ENCODE measurements at regions not wholly inside any gene's neighbourhood (a gene's known extent, or its start where the extent isn't known, plus 50 kb on each side); places are given as distances from the start of the nearest gene placed in this dataset.
"Not testable (repeated sequence)": the region's sequence is repeated elsewhere in the genome, so short reads cannot be mapped to it uniquely, and the experiment has no call there.

DNA sequence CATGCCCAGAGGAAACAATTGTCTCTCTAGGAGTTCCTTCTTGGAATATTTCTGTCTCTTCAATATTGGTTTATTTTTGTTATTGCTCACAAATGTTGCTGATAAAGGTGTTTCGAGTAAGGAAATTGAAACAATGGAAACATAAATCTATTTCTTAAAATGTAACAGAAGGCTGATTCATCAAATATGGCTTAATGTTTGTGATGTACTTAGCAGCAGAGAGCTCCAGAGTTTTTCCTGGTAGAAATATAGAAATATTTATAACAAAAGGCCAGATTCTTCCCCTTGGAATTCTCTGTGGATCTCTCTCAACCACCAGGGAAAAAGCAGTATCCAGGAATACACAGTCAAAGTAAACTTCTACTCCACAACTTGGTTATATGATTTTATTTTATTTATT is 149.2 kb upstream of the LRIG3 start:
- no peak for DNase-seq
- intact Hi-C loops (cut with DNase I), result no loop called here

DNA sequence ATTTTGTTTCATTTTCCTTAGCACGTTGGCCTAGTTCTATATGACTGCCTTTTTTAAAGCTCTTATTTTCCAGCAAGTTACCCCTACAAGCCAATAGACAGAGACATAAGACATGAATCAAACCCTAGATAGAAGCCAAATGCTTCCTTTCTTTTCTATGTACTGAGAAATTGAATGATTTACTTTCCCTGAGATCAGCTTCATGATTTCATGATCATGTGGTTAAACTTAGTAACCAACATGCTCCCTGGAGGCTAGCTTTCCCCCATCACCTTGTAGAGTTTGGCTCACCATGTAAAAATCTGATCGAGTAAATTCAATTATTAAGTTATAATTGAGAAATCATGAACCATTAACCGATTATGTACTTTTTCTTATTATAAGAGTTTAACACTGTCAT is 148.1 kb upstream of the LRIG3 start:
- no peak for DNase-seq
- intact Hi-C loops (cut with DNase I), result no loop called here

DNA sequence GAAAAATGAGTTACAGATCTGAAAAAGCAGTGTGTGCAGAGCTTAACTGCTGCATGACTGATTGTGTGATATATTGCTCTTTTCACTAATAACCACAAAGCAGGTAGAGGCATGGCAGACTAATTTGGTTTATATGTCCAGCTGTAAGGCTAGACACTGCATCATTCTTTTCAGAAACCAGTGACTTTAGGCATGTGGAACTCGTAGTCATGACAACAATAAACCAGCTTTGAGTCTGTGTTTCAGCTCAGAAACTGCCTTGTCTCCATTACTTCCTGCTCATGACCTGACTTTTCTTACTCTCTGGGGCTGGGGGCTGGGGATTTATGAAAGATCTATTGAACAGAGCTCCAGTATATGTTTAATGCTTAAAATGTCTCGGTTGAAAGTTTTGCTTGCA is 146.8 kb upstream of the LRIG3 start:
- no peak for DNase-seq
- intact Hi-C loops (cut with DNase I), result no loop called here

DNA sequence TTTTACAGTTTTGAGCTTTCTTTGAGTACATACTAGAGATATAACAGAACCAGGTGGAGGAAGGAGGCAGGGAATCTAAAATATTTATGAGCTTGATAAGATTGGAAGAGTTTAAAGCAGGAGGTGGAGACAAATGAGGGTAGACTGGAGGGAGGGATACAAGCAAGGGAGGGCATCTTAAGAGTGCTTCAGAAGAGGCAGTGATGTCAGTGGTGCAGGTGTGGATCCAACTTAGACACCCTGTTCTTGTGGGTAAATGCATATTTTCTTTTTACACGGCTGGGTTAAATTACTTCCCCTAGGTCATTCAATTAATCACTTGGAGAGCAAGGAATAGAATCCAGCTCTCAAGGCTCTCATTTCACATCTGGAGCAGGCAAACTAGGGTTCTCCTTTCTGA is 146.1 kb upstream of the LRIG3 start:
- no peak for DNase-seq
- intact Hi-C loops (cut with DNase I), result no loop called here

DNA sequence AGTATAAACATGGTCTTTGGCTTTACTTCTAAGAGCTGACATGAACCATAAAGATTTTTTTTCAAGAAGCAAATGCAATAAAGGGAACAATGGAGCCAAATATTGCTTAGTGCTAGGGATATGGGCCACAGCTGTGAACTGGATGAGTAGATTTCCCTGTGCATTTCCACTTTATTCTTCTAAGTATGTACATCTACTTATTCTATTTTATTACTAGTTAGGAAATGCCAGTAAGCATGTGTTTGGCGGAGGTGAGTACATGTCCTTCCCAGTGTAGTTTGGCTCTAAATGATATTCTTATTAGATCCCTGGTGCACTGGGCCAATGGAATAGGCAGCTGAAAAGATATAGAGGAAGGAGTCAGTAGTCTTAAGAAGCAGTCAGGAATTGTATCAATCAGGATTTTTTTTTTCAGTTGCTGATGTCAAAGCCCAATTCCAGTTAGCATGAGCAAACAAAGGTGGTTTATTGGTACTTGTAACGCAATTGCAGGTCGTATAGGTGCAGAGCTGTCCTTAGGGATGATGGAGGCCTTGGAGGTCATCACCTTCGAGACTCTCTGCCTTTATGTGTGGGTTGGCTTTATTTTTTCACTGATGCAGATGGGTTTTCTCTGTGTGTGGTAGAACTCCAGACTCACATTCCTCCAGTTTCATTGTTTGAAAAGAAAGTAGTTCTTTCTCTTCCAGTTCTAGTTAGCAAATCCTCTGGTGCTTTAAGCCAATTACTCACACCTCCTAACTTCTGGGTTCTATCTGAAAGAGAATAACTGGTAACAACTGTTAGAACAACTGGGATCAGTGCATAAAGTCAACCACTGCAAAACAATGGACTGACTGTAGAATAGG is 139.0 kb upstream of the LRIG3 start:
- intact Hi-C loops (cut with DNase I), result no loop called here
- no peak for DNase-seq

DNA sequence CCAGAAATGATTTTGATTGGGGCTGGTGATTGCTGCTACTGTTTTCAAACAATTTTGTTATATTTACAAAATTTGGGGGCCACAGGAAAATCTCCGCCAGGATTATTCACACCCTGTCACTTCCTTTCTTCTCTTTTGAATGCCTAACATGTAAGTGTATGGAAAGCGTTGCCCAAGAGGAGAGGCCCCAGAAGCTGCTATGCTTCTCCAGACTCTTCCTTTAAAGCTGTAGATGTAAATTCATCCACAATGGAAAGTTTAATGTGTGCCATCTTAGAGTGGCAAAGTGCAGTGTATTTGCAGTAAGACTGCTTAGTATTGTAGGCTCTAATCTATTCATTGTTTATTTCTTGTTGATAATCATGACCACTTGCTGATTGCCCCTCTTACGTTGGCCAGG is 136.7 kb upstream of the LRIG3 start:
- intact Hi-C loops (cut with DNase I), result no loop called here
- DNase-seq, result no peak

DNA sequence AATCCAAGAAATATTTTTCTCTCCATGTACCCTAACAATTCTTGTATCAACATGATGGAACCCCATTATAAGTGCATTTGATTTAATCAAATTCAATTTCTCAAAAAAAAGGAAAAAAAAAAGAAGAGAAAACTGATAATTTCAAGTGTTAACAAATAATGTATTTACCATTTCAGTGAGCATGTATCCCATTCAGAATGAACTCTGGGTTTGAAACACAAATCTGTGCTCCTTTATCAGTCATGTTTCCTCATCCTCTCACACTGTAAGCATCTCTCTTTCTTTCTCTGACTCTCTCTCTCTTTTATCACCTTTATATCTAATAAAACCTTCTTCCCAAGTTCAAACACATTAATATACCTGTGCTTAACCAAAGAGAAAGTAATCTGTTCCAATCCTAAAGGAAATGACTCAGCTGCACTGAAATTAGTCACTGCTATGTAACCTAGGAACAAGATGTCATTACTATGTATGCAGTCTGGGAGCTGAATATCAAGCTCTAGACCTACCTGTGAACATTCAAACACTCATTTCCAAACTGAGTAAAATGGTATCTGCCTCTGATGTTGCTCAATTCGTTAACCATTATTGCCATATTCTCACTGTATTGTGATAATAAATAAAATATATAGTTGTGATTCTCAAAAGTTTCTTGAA is 135.0 kb upstream of the LRIG3 start:
- intact Hi-C loops (cut with DNase I), result no loop called here
- DNase-seq, result no peak

DNA sequence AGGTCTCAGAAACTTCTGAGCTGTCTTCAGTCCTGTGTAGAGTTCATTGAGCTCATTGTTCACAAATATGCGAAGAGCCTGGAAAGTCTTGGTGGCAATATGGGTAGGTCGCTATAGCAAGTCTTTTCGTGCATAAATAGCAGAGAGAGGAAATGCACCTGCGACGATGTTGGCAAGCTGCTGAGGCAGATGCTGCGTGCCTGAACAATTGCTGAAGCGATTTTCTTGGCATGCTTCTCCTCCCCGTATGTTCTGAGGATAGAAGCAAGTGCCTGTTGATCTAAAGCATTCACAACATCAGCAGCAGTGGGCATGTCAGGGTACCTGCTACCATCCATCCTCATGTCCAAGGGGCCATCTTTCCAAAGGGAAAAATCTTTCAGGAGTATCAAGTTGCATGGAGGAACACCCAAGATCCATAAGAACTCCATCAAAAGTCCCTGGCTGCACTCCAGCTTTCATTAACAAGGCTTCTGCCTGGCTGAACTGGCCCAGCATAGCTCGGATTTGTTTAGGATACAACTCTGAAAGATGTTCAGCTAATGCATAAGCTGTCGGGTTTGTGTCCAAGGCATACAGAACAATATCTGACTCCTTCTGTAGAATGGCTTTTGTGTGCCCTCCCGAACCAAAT is 133.1 kb upstream of the LRIG3 start:
- DNase-seq; intact Hi-C loops (cut with DNase I): not testable (repeated sequence)

DNA sequence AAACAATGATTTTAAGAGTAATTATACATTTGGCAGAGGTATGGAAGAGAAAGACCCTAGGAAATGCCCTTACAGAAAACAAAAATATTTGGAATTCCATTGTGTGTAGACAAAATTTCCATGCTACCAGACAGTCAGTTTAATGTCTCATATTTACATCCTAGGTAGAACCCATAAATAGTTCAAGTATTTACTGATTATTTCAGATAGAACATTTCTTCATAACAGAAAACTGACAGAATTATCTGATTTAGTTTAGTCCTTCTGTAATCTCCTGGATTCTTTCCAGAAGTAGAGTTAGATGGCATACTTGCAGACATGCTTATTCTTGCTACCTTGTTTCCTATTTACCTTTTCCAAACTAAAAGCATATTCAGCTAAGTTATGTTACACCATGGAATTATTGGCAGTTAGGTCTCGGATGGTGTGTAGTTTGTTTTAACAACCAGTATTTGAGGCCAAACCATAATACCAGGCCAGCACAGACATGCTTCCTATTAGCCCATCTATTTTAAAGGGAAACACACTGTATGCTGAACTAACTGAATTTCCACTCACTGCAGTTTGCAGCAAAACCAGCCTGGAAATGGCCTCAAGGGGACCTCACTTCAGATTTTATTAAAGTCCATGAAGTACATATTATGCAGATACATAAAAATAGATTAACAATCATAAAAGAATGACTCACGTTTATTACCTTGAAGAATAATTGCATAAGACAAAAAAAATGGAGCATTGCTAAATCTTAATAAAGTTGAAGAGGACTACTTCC is 126.6 kb upstream of the LRIG3 start:
- intact Hi-C loops (cut with DNase I), result no loop called here
- DNase-seq, result no peak

DNA sequence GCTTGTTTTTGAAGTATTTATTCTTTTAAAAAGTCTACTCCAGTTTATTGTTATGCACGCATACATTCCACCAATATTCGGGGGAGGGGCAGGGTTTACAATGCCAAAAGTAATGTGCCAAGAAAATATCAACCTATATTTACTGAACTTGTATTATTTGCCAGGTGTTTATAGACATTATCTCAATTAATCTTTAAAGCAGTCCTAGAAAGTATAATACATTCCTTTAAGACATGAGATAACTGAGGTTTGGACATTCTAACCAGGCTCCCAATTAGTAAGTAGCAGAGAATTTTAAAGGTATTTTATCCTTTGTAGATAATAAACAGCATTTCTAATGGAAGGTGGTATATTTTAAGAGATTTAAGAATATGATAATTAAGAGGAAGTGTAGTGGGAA is 124.5 kb upstream of the LRIG3 start:
- no peak for DNase-seq
- intact Hi-C loops (cut with DNase I), result no loop called here

DNA sequence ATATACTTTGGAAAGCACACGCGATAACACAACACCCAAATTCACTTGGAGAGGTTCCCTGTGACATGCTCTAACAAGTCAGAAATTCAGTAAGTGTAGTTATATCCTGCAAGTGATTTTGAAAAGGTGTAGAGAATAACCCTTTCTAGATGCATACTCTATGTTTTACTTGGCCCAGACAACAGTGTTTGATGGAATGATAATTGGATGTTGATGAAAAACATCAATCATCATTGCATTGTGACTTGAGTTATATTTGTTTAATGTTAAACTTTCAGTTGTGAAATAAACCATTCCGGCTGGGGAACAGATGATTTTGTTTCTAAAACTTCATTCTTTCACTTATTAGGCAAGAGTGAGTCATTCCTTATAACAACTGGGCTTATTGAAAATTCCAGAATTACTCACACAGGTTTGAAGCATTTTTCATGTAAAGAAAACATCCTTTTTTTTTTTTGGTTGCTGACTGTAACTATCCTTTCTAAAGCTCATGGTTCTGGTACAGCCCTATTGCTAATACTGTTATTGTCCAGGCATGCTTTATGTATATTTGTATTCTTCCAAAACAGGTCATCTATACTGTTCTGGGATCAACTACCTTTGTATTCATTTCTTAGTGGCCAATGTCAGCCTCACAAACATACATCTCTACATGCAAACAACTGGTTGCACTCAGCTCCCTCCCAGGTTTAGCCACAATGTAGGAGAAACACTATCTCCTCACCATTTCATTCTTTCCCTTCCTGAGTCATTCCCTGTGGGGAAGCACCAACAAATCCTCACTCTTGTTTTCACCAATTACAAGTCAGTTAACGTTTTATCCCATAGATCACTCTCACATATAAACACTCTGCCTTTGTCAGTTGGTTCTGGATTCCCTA is 121.2 kb upstream of the LRIG3 start:
- intact Hi-C loops (cut with DNase I), result no loop called here
- DNase-seq, result no peak

DNA sequence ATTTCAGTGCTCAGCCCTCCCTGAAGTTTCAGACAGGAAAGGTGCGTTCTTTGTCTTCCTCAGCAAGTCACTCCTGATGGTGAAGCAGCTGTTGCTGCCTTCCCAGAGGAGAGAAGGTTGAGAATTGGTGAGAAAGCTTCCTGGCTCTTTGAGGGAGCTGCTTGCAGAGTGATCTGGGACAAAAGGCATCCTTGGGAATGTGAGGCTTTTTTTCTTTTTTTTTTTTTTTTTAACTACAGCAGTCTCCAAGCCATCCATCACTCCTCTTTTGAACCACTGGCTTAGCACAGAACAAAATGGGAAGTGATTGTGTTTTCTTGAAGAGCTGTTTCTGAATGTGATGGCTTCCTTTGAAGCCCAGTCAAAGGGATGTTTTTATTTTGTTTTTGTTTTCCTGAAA is 120.4 kb upstream of the LRIG3 start:
- no peak for DNase-seq
- intact Hi-C loops (cut with DNase I), result no loop called here

DNA sequence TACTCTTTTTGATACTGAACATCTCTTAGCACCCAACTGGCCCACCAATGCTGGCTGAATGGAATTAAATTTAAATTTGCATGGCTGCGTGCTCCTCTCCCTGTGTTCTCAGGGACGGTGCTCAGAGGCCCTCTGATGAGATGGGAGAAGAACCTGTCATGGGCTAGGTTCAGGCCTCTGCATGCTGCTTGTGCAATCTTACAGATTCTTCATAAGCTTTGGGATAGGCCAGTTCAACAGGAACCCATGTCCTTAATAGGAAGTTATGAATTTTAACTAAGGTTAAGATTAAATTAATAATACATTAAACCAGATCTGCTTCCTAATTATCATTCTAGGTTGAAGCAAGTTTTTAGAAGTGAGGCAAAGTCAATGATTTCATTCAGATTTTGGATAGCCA is 119.7 kb upstream of the LRIG3 start:
- no peak for DNase-seq
- intact Hi-C loops (cut with DNase I), result no loop called here

DNA sequence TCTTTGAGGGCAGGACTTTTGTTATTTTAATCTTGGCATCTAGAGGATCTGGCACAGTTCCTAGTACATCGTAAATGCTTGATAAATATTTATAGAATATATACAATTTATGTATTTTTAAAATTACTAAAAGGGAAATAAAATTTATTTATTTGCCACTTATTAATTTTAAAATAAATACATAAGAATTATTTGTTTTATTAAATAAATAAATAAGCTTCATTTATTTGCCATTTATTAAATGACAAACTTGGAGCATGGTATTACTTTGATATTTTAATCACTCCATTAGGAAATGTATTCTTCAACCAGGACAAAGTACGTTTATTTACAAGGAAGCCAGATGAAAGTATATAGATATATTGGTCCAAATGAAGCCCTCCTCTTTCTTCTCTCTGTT is 118.7 kb upstream of the LRIG3 start:
- no peak for DNase-seq
- intact Hi-C loops (cut with DNase I), result no loop called here

DNA sequence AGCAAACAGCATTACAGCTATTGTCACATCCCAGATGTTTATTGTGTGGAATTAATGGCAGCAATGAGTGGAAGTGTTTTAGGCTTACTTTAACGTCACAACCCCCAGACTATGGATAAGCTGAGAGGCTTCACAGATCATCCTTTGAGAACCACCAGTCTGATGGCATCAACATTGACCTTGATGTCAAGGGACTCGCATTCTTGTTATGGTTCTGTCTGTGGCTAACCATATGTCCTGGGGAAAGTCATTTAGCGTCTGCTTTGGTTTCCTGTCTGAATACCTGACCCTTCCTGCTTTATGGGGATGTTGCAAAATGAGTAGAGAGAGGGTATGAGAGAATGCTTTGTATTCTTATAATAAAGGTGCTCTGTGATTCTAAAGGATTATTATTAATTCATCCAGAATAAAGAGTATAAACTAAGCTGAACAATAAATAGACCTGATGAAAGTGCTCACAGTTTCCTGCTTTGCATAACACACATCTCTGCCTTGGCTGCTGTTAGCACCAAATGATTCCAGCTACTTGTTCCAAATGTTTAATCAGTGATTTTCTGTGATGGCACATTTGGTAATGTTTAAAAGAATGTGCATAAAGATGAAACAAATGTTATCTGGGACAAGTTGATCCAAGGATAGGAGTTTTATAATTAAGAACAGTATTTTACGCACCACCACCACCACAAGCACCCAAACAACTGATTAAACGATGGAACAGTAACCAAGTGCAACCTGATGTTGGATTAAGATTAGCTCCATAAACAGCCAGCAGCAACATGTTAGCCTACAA is 116.9 kb upstream of the LRIG3 start:
- intact Hi-C loops (cut with DNase I), result no loop called here
- DNase-seq, result no peak

DNA sequence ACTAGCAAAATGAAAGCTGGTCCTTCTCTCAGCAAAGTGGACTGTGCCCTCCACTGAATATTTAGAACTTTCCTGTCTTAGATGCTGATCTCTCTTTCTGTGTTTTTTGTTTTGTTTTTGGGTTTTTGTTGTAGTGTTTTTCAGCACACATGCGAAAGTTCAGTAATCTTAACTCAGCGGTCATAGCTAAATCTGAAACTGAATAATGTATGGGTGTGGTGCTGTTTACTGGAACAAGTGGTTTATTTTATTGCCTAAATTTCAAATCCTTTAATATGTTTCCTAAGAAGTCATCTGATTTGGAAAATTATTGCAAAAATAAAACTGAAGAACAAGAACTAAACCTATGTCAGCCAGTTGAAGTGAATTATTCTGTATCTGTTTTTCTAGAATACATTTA is 116.0 kb upstream of the LRIG3 start:
- intact Hi-C loops (cut with DNase I), result no loop called here
- no peak for DNase-seq

DNA sequence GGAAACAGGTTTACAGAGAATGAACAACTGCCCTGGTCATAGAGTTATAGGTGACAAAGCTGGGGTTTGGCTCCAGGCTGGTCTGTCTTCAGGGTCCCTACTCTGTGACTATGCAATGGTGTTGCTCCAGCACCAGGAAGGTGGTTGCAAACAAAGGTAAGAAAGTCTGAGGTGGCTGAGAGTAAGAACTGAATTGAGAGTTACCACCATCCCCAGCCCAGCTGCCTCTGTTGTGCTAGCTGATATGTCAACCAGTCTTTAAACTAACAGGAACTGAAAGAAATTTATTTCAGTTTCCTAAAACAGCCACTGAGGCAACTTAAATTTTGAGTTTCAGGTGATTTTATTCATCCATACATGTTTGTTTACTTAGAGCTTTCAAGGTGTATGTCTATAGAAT is 111.0 kb upstream of the LRIG3 start:
- intact Hi-C loops (cut with DNase I), result no loop called here
- no peak for DNase-seq

DNA sequence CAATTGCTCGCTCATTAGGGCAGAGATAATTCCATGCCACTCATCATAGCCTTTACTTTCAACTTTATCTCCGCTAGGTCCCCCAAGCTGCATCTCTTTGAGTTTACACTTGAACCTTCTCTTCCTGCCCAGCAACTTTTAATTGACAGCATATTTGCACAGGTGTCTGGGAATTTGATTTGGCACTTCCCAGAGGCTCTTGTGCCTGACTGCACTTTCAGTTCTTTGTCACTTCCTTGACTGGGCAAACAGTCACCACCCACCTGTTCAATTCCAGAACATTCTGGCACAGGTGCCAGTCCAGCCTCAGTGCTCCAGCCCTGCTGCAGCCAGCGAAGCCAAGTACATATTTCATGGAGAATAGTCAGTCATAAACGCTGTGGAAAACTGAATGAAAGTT is 110.1 kb upstream of the LRIG3 start:
- DNase-seq, result no peak
- intact Hi-C loops (cut with DNase I), result no loop called here

DNA sequence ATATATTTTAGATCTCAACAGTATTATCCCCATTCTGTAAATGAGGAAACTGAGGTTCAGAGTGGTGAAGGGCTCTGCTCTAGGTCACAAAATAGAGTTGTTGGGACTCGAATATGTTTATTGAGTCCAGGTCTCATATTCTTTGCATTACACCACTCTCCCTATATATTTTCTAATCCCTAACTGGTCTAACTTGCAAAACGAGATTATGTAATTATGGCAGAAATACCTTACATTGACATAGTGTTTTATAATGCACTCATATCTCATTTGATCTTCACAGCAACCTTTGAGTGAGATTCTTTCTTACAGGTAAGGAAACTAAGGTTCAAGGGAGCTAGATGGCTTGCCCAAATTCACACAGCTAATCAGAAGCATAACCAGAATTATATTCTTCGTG is 106.9 kb upstream of the LRIG3 start:
- DNase-seq, result no peak
- intact Hi-C loops (cut with DNase I), result no loop called here
